HG02759 (cell line): ENCODE measurements at regions not wholly inside any gene's neighbourhood (a gene's known extent, or its start where the extent isn't known, plus 50 kb on each side); places are given as distances from the start of the nearest gene placed in this dataset.
A peak's percentile ranks its signal among the peaks of the same experiment; 100 is the strongest.
"Not testable (repeated sequence)": the region's sequence is repeated elsewhere in the genome, so short reads cannot be mapped to it uniquely, and the experiment has no call there.

Experiments used
- ATAC-seq: cut with Tn5 transposase; IDR thresholded peaks from one replicate; pipeline ENCODE4 v1.9.1; 2021; ENCODE audit warnings: mild to moderate bottlenecking, moderate library complexity; ENCODE audit not compliant: unreplicated experiment

DNA sequence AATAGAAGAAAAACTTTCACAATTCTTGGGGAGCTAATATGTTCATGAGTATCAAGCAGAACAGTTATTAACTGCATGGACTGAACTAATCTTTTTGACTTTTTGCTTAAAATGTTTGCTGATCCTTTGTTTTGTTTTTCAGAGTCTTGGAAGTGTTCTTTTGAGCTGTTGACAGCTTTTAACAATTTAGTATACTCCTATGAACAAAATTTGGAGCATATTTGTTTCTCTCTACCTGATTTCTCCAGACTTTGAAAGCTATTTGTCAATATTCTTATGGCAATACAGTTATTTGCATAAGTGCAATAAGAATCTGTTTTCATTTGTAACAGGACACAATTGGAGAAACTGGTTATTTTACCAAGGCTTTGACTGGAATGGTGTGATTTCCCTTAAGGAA, 192.0 kb upstream of the ETV3 start:
- not testable (repeated sequence) for ATAC-seq

DNA sequence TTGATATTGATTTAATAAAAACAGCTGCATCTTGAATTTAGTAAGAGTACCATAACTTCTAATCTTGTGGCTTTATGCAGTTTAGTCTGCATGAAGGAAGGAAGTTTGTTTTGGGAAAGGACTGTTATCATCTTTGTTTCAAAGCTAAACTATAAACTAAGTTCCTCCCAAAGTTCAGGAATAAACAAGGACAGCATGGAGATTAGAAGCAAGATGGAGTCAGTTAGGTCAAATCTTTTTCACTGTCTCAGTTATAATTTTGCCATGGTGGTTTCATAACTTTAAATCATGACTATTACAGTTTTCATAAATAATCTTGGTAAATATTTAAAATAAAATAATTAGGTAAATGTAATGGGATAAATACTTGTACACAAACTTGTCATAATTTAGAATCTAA, 189.9 kb upstream of the ETV3 start:
- not testable (repeated sequence) for ATAC-seq

DNA sequence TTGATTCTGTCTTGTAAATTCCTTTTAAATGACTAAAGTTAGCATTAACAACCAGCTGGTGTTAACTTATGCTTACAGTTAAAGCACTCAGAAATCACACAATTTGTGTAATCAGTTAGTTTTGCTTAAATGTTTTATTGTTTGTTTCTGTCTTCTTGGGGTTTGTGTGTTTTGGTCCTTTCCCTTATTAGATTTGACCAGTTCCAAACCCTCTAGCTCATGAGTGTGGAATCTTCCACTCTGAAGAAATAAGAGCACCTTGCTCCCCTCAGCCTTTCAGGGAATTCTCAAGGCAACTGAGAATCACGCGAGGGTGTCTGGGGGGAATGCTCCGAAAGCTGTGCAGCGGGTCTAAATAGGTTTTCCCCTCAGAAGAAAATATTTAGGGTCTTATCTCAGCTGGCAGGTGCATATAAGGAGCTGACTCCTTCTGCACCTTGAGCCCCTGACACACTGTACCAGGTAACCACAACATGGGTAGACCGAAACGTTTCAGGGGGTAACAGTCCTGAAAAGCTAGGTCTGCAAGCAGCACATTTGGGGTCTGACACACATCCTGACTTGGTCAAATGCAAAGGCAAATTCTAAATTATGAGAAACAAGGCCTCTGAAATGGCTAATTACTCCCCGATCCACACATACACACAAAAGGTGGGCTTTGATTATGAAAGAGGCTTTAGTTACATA, 188.1 kb upstream of the ETV3 start:
- ATAC-seq, result no peak

DNA sequence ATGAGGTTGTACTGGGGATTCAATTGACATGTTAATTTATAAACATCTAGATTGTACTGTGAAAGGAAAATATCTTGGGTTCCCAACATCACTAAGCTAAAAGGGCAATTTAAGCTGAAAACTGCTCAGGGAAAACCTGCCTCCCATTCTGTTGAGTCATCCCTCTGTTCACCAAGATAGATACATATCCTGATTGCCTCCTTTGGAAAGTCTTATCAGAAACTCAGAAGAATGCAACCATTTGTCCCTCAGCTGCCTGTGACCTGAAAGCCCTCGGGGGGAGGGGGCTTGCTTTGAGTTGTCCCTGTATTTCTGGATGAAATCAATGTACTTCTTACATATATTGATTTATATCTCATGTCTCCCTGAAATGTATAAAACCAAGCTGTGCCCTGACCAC, 187.0 kb upstream of the ETV3 start:
- no peak for ATAC-seq

DNA sequence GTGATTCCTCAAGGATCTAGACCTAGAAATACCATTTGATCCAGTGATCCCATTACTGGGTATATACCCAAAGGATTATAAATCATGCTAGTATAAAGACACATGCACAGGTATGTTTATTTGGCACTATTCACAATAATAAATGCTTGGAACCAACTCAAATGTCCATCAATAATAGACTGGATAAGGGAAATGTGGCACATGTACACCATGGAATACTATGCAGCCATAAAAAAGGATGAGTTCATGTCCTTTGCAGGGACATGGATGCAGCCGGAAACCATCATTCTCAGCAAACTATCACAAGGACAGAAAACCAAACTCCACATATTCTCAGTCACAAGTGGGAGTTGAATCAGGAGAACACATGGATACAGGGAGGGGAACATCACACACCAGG, 183.8 kb upstream of the ETV3 start:
- ATAC-seq, result not testable (repeated sequence)

DNA sequence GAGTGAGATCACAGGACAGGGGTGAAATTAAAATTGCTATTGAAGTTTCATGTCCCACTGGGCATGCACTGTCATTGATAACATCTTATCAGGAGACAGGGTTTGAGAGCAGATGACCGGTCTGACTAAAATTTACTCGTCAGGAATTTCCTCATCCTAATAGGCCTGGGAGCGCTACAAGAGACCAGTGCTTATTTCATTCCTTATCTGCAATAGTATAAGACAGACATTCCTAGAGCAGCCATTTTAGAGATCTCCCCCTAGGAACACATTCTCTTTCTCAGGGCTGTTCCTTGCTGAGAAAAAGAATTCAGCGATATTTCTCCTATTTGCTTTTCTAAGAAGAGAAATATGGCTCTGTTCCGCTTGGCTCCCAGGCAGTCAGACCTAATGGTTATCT, 181.4 kb upstream of the ETV3 start:
- no peak for ATAC-seq

DNA sequence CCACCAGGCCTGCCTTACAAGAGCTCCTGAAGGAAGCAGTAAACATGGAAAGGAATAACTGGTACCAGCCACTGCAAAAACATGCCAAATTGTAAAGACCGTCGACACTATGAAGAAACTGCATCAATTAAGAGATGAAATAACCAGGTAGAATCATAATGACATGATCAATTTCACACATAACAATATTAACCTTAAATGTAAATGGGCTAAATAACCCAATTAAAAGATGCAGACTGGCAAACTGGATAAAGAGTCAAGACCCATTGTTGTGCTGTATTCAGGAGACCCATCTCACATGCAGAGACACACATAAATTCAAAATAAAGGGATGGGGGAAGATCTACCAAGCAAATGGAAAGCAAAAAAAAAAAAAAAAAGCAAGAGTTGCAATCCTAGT, 179.0 kb upstream of the ETV3 start:
- not testable (repeated sequence) for ATAC-seq

DNA sequence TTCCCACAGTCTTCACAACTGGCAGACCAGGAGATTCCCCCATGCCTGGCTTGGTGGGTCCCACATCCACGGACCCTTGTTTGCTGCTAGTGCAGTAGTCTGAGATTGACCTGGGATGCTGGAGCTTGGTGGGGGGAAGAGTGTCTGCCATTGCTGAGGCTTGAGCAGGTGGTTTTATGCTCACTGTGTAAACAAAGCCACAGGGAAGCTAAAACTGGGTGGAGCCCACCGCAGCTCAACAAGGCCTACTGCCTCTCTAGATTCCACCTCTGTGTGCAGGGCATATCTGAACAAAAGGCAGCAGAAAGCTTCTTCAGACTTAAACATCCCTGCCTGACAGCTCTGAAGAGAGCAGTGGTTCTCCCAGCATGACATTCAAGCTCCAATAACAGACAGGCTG, 177.3 kb upstream of the ETV3 start:
- ATAC-seq, result no peak

DNA sequence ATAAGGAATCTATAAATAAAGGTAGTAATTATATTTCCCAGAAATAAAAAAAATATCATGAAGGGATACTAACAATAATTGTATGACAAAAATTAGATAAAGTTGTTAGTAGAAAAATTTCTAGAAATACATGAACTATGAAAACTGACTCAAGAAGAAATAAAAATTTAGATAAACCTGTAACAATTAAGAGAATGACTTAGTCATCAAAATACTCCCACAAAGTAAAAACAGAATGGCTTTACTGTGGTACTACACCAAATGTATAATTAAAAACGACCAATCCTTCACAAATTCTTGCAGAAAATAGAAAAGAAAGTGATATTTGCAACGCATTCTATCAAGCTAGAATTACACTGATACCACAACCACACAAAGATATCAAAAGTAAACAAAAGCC, 176.2 kb upstream of the ETV3 start:
- no peak for ATAC-seq

DNA sequence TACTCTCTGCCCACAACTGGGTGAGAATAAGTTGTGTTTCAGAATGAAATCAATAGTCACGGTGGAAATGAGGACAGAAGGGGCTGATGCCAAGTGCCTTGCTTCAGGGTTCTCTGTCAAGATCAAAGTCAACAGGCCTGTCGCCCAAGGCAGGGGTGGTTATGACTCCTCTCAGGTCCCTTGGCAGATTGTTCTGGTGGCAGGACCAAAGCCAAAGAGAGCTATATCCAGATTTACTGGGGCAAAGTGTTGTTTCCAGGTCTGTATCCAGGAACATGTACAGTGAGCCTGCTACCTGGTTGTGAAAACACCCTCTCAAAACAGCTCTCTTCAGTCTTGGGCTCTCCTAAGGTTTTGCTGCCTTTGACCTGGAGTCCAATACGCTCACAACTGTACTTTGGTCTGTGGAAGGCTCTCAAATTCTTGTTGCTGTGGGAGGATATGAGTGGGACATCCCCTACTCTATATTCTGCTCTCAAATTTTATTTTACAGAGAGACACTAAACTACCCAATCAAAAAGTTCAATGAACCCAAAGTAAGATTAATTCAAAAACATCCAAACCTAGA, 175.1 kb upstream of the ETV3 start:
- no peak for ATAC-seq

DNA sequence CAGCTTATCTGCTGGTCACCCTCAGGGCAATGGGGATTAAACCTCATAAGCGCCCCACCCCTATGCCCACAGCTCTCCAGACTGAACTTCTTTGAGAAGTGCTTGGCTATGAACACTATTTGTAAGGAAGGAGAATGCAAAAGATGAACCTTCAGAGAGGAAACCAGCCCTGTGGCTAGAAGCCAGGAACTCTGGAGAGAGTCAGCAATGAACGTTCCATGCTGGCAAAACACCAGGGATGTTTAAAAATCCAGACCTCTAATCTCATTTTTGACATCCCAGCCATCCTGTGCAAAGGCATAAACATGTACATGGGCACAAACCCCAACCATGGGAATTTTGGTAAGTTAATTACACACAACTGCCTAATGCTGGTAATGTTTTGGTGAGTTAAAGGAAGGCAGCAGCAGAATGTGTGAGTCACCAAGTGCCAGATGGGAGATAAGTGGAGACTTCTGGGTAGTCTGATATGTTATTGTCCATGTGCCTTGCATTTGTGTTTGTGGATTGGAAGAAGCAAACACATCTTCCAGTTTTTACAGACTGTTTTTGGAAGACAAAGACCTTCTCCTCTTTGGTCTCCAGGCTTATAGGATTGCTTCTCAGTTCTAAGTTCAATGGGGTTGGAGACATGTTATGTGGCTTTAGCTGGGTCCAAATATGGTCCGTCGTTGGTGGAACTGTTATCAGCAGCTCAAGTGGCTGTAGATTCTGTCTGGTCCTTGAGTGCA, 174.1 kb upstream of the ETV3 start:
- no peak for ATAC-seq

DNA sequence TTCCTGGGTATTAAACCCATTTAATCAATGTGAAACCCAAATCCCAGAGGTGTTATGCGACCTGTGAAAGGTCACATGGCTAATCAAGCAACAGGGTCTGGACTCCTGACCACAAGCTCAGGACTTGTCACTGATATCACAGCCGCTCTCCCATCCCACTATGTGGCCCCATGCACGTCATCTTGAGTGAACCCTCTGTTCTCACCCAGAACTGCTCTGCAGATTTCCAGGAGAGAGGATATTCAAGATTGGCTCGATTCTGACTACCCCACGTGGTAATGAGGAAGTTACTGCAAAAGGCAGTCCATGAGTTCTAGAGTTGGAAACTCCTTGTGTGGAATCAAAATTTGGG, 173.5 kb upstream of the ETV3 start:
- no peak for ATAC-seq

DNA sequence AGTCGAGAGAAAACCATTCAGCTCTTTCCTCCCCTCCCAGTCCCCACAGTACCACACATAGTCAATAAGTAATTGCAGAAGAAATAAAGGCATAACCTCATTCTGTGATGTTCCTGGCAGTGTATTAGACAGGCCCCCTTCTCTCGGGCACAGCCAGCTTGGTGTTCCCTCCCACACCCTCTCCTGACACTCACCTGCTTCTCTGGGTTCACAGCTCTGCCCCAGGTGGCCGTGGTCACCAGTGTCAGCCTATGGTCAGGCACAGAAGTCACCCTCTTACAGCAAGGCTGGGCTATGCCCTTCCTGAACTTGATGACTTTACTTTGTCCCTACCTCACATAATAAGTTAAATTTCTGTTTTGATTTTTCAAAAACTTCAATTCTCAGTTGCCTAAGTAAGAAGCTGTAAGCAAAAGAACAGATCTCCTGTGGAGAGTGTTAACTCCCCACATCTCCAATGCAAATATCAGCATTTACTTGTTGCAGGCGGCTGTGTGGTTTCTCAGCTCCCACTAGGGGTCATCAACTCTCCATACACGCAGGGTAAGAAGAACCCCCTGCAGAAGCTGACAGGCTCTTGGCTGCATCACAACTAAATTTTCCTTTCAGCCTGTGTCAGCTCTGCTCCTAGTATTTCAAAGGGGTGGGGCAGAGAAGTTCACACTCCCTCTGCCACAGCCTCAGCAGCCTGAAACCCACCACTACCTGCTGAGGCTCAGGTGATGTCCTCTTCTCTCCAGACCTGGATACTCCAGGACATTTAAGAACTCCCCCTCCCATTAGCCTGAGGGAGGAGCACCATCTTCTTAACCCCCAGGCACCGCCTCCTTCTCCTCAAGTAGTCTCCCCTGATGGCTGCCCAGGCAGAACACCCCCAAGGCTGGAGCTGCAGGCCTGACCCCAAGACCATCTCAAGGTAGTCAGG, 172.9 kb upstream of the ETV3 start:
- ATAC-seq, result not testable (repeated sequence)

DNA sequence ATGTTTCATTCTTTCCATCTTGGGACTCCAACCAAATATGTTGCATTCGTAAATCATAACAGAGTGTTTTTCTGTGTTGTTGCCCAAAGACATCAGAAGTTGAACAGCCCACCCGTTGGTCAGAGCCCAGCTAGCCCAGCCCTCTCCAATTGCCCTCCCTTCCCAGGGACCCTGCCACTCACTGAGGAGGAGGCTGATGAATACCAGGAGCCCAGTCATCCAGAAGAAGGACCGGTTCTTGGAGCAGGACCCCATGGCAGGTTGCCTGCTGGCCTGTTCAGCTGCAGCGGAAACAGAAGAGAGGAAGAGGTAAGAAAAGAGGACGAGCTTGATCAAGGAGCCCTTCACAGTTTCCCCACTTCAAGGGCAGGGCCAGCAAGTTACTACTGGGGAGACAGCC, 172.2 kb upstream of the ETV3 start:
- no peak for ATAC-seq

DNA sequence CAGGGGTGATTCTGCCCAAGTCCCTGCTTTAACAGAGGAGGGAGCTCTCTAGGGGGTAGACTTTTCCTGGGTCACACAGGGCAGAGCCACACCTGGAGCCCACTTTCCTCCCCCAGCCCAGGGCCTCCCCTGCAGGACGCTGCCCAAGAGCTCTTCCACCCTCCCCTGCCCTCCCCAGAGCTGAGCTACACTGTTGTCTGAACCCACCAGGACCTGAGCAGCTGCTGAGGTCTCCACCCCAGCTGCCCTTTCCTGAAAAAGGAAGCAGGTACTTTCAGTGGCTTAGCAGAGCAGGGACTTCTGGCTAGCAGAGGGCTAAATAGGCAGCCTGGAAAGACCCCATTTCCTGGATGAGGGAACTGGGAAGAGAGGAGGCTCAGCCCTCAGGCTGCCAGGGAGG, 169.3 kb upstream of the ETV3 start:
- peak; percentile 67 for ATAC-seq

DNA sequence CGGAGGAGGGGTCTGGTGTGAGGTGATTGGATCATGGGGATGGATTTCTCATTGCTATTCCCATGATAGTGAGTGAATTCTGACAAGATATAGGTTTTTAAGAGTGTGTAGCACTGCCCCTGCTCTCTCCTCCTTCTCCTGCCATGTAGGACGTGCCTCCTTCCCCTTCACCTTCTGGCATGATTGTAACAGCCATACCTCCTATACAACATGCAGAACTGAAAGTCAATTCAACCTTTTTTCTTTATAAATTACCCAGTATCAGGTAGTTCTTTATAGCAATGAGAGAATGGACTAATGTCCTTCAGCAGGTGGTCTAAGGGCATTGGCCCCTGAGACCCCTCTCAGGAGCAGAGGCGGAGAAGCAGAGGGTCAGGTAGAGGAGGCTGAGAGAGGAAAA, 168.7 kb upstream of the ETV3 start:
- no peak for ATAC-seq

DNA sequence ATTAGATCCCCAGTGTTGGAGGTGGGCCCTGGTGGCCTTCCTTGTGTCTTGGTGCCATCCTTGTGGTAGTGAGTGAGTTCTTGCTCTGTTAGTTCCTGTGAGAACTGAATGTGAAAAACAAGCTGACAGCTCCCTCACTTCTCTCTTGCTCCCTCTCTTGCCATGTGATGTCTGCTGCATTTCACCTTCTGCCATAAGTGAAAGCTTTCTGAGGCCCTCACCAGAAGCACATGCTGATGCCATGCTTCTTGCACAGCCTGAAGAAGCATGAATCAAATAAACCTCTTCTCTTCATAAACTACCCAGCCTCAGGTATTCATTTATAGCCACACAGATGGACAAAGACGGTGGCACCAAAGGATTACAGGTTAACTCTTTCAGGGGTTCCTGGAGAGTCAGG, 166.1 kb upstream of the ETV3 start:
- no peak for ATAC-seq

DNA sequence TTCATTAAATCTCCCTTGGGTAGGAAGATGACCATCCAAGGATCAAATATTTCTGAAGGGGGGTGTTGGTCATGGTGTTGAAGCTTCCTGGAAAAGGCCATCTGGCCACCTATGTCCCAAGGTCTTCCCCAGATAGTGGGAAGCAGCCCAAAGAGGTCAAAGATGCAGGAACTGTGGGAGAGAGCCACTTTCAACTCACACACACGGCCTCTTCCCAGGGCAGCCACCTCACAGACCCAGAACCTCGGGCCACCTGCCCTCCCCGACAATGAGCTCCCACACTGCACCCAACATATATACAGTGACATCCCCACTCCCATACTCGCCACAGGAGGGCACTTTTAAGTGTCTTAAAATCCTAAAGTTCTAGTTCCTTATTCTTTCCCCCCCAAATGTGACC, 164.5 kb upstream of the ETV3 start:
- ATAC-seq, result no peak

DNA sequence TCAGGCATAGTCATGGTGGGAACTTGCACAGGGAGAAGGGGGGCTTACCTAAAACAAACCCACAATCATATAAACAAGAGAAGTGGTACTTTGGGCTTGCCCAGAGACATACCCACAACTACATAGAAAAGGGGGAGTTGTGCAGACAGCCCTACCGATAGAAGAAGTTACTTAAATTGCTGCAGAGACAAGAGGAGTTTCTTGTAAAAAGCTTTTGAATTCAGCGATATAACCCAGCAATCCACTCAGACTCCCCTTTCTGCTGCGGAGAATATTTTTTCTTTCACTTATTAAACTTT, 164.0 kb upstream of the ETV3 start:
- no peak for ATAC-seq

DNA sequence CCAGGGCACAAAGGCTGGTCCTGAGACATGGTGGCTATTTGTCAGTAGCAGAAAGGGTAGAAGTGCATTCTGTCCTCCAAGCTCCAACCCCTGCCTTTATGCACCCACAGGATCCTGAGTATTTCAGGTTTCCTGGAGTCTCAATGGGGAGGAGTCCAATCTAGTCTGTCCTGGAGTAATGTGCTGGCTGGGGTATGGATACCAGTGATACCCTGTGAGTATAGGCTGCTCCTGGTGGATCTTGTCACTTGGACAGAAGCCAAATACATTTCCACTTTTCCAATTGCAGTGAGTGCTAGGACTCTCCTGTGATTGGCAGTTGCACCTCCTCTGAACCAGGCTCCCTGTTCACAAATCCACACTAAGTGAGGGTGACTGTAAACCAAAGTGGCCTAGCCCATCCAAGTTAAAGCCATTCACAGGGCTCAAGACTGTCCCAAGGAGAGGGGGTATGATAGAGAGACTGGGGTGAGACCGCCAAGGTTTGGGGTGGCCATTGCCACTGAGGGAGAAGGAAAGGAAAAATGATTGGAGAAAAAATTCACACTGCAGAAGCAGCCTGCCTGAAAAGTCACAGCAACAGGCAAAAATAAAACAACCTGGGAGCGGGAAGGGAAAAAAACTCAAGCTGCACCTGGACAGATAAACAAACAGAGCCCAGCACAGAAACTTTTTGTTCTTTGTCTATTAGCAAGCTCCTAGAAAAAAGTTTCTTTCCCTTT, 163.4 kb upstream of the ETV3 start:
- ATAC-seq, result no peak
